Adrenal gland (tissue), 5 donors: ENCODE measurements at regions not wholly inside any gene's neighbourhood (a gene's known extent, or its start where the extent isn't known, plus 50 kb on each side); places are given as distances from the start of the nearest gene placed in this dataset.

Source experiments
- CTCF ChIP-seq, 6 experiments: fragments of 450-650 bp in 4 of 6; fragments of 200-600 bp in 2 of 6; sonication (generic) in 1 of 6; IDR thresholded peaks; 1 replicate in 5 of 6; 2 replicates in 1 of 6; pipeline versions ENCODE4 v1.5.1 to v1.8.0; 2016 to 2021; ENCODE audit warnings: antibody characterized with exemption in 6 of 6, mild to moderate bottlenecking in 2 of 6, moderate library complexity in 1 of 6
- POLR2A ChIP-seq, 2 donors: fragments of 450-650 bp; IDR thresholded peaks; one replicate each; pipeline ENCODE4 v1.6.1; 2017; ENCODE audit warnings: antibody characterized with exemption in 2 of 2, mild to moderate bottlenecking in 2 of 2, moderate library complexity in 1 of 2
- donor health status: DM: no; HTN: no; CAD: no.

GRCh38 chr12:111197376-111197944 is 171.4 kb downstream of the PHETA1 start:
- TF ChIP-seq CTCF (IDR thresholded peaks at IDR 0.05) (no peak), POLR2A (IDR thresholded peaks at IDR 0.05) (no peak)
